Stimulated activated CD4-positive, alpha-beta T cell treated with anti-CD3 and anti-CD28 coated beads, Interleukin-4, amount 100 ng/mL, for 4 hours (primary cell): ENCODE measurements at regions not wholly inside any gene's neighbourhood (a gene's known extent, or its start where the extent isn't known, plus 50 kb on each side); places are given as distances from the start of the nearest gene placed in this dataset.
"Not testable (repeated sequence)": the region's sequence is repeated elsewhere in the genome, so short reads cannot be mapped to it uniquely, and the experiment has no call there.

Experiments used
- DNase-seq, 2 experiments: peaks; one replicate each; pipeline ENCODE4 v3.0.0-alpha.2; 2020

- DNase-seq: no peak
Measured at GRCh38 chr5:89313804-89314588, 431.0 kb upstream of the MEF2C start.

- DNase-seq: no peak
Measured at GRCh38 chr5:89313044-89313443, 430.1 kb upstream of the MEF2C start.

- DNase-seq: no peak
Measured at GRCh38 chr5:89309268-89309667, 426.3 kb upstream of the MEF2C start.

- DNase-seq: no peak
Measured at GRCh38 chr5:89308606-89309040, 425.6 kb upstream of the MEF2C start.

- DNase-seq: no peak
Measured at GRCh38 chr5:89307972-89308371, 425.0 kb upstream of the MEF2C start.

GRCh38 chr5:89307141-89307540 is 424.2 kb upstream of the MEF2C start:
- not testable (repeated sequence) for DNase-seq

GRCh38 chr5:89303033-89303480 is 420.1 kb upstream of the MEF2C start:
- DNase-seq: no peak

GRCh38 chr5:89302102-89302891 is 419.3 kb upstream of the MEF2C start:
- DNase-seq: no peak

GRCh38 chr5:89301321-89302025 is 418.5 kb upstream of the MEF2C start:
- DNase-seq: no peak

- no peak for DNase-seq
Measured at GRCh38 chr5:89300426-89300970, 417.5 kb upstream of the MEF2C start.

GRCh38 chr5:89299998-89300397 is 417.0 kb upstream of the MEF2C start:
- DNase-seq: no peak

GRCh38 chr5:89297066-89297465 is 414.1 kb upstream of the MEF2C start:
- no peak for DNase-seq

GRCh38 chr5:89293810-89294209 is 410.8 kb upstream of the MEF2C start:
- DNase-seq: no peak

GRCh38 chr5:89292487-89292886 is 409.5 kb upstream of the MEF2C start:
- no peak for DNase-seq

GRCh38 chr5:89289604-89290003 is 406.6 kb upstream of the MEF2C start:
- no peak for DNase-seq

GRCh38 chr5:89287964-89288363 is 405.0 kb upstream of the MEF2C start:
- DNase-seq: no peak

GRCh38 chr5:89286320-89286719 is 403.3 kb upstream of the MEF2C start:
- no peak for DNase-seq

GRCh38 chr5:89283728-89284493 is 400.9 kb upstream of the MEF2C start:
- no peak for DNase-seq

- DNase-seq: no peak
Measured at GRCh38 chr5:89282554-89283510, 399.8 kb upstream of the MEF2C start.

- no peak for DNase-seq
Measured at GRCh38 chr5:89281766-89282553, 399.0 kb upstream of the MEF2C start.
